SK-N-SH (cell line): ENCODE measurements at regions not wholly inside any gene's neighbourhood (a gene's known extent, or its start where the extent isn't known, plus 50 kb on each side); places are given as distances from the start of the nearest gene placed in this dataset.

Experiments
- CHD2 ChIP-seq: fragments of 150-350 bp; IDR thresholded peaks from 2 replicates; pipeline ENCODE4 v1.6.1; 2018; ENCODE audit warnings: low read length; ENCODE audit not compliant: partially characterized antibody
- EP300 ChIP-seq, 2 experiments: IDR thresholded peaks; 2 replicates each; pipeline versions ENCODE4 v1.4.0 to v1.6.1; 2012; ENCODE audit warnings: borderline replicate concordance in 1 of 2, low read depth in 1 of 2, low read length in 1 of 2
- EZH2phosphoT487 ChIP-seq: fragments of 200-600 bp; sonication (generic); IDR thresholded peaks from 2 replicates; pipeline ENCODE4 v1.6.1; 2017; ENCODE audit warnings: low read depth, mixed run types, mild to moderate bottlenecking, antibody characterized with exemption, moderate library complexity, borderline replicate concordance
- FOSL2 ChIP-seq: IDR thresholded peaks from 2 replicates; pipeline ENCODE4 v1.4.0; 2012; ENCODE audit warnings: low read depth, mild to moderate bottlenecking, moderate library complexity, borderline replicate concordance
- FOXJ3 ChIP-seq: sonication (generic); formaldehyde crosslinking; IDR thresholded peaks from 2 replicates; pipeline ENCODE4 v1.5.1; 2020; ENCODE audit warnings: mild to moderate bottlenecking, missing genetic modification reagents
- GABPA ChIP-seq: IDR thresholded peaks from 2 replicates; pipeline ENCODE4 v1.4.0; 2012; ENCODE audit warnings: low read depth, mild to moderate bottlenecking
- GATA2 ChIP-seq: sonication (generic); formaldehyde crosslinking; IDR thresholded peaks from 2 replicates; pipeline ENCODE4 v1.5.0; 2020; ENCODE audit warnings: mild to moderate bottlenecking, missing genetic modification reagents
- JUND ChIP-seq: IDR thresholded peaks from 2 replicates; pipeline ENCODE4 v1.4.0; 2012
- MAX ChIP-seq: IDR thresholded peaks from 2 replicates; pipeline ENCODE4 v1.4.0; 2012; ENCODE audit warnings: low read depth
- MEF2A ChIP-seq: IDR thresholded peaks from 2 replicates; pipeline ENCODE4 v1.4.0; 2012; ENCODE audit warnings: low read depth, borderline replicate concordance
- NRF1 ChIP-seq: IDR thresholded peaks from 2 replicates; pipeline ENCODE4 v1.6.1; 2012; ENCODE audit warnings: low read depth, mild to moderate bottlenecking, low read length
- RAD21 ChIP-seq: IDR thresholded peaks from 2 replicates; pipeline ENCODE4 v1.6.1; 2012; ENCODE audit warnings: mild to moderate bottlenecking, low read length
- RCOR1 ChIP-seq: fragments of 150-350 bp; IDR thresholded peaks from 2 replicates; pipeline ENCODE4 v1.6.1; 2017; ENCODE audit warnings: antibody characterized with exemption, low read length
- RFX5 ChIP-seq: IDR thresholded peaks from 2 replicates; pipeline ENCODE4 v1.6.1; 2012; ENCODE audit warnings: mild to moderate bottlenecking, improper control_type of control experiment, low read length
- SIN3A ChIP-seq: IDR thresholded peaks from 2 replicates; pipeline ENCODE4 v1.6.1; 2012; ENCODE audit warnings: low read depth, mild to moderate bottlenecking, low read length, moderate library complexity, borderline replicate concordance
- SMC3 ChIP-seq: IDR thresholded peaks from 2 replicates; pipeline ENCODE4 v1.6.1; 2012; ENCODE audit warnings: low read depth, low read length, improper control_type of control experiment
- TAF1 ChIP-seq: IDR thresholded peaks from 2 replicates; pipeline ENCODE4 v1.6.1; 2012; ENCODE audit warnings: low read depth, mild to moderate bottlenecking, low read length, moderate library complexity, borderline replicate concordance
- TCF12 ChIP-seq: IDR thresholded peaks from 2 replicates; pipeline ENCODE4 v1.4.0; 2012
- TEAD4 ChIP-seq: IDR thresholded peaks from 2 replicates; pipeline ENCODE4 v1.4.0; 2012; ENCODE audit warnings: mild to moderate bottlenecking, borderline replicate concordance; ENCODE audit not compliant: insufficient read depth
- USF1 ChIP-seq: IDR thresholded peaks from 2 replicates; pipeline ENCODE4 v1.4.0; 2012; ENCODE audit warnings: low read depth, borderline replicate concordance
- USF2 ChIP-seq: fragments of 150-350 bp; IDR thresholded peaks from 2 replicates; pipeline ENCODE4 v1.6.1; 2017; ENCODE audit warnings: antibody characterized with exemption, low read length, low read depth, borderline replicate concordance
- YY1 ChIP-seq: IDR thresholded peaks from 2 replicates; pipeline ENCODE4 v1.4.0; 2012; ENCODE audit warnings: low read depth, mild to moderate bottlenecking
- TF ChIP-seq, protein P1 (sequence below): fragments of 150-350 bp; IDR thresholded peaks from 2 replicates; pipeline ENCODE4 v1.6.1; 2016; ENCODE audit warnings: mild to moderate bottlenecking, low read depth, low read length
- TF ChIP-seq, protein P2 (sequence below): IDR thresholded peaks from 2 replicates; pipeline ENCODE4 v1.6.1; 2012; ENCODE audit warnings: mild to moderate bottlenecking, low read depth, low read length, moderate library complexity

- TF ChIP-seq USF1: no peak
- TF ChIP-seq MAX: 0 out of 2 replicates have a peak, but pooled peaks have one; percentile 10
- no peak for TF ChIP-seq GABPA
- TF ChIP-seq MEF2A: no peak
- no peak; a peak in 1 of 4 replicates for TF ChIP-seq EP300 (IDR thresholded peaks at IDR 0.05; ENCODE audit: borderline replicate concordance in 1 of 2, low read depth in 1 of 2, low read length in 1 of 2)
- no peak for TF ChIP-seq TAF1
- TF ChIP-seq RAD21: no peak
- TF ChIP-seq TCF12: peak; percentile 40
- TF ChIP-seq NRF1: no peak
- TF ChIP-seq FOSL2: peak; percentile 63; the same call in 1 of the 2 replicates
- TF ChIP-seq, protein P1, sequence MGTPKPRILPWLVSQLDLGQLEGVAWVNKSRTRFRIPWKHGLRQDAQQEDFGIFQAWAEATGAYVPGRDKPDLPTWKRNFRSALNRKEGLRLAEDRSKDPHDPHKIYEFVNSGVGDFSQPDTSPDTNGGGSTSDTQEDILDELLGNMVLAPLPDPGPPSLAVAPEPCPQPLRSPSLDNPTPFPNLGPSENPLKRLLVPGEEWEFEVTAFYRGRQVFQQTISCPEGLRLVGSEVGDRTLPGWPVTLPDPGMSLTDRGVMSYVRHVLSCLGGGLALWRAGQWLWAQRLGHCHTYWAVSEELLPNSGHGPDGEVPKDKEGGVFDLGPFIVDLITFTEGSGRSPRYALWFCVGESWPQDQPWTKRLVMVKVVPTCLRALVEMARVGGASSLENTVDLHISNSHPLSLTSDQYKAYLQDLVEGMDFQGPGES: no peak
- TF ChIP-seq, protein P2, sequence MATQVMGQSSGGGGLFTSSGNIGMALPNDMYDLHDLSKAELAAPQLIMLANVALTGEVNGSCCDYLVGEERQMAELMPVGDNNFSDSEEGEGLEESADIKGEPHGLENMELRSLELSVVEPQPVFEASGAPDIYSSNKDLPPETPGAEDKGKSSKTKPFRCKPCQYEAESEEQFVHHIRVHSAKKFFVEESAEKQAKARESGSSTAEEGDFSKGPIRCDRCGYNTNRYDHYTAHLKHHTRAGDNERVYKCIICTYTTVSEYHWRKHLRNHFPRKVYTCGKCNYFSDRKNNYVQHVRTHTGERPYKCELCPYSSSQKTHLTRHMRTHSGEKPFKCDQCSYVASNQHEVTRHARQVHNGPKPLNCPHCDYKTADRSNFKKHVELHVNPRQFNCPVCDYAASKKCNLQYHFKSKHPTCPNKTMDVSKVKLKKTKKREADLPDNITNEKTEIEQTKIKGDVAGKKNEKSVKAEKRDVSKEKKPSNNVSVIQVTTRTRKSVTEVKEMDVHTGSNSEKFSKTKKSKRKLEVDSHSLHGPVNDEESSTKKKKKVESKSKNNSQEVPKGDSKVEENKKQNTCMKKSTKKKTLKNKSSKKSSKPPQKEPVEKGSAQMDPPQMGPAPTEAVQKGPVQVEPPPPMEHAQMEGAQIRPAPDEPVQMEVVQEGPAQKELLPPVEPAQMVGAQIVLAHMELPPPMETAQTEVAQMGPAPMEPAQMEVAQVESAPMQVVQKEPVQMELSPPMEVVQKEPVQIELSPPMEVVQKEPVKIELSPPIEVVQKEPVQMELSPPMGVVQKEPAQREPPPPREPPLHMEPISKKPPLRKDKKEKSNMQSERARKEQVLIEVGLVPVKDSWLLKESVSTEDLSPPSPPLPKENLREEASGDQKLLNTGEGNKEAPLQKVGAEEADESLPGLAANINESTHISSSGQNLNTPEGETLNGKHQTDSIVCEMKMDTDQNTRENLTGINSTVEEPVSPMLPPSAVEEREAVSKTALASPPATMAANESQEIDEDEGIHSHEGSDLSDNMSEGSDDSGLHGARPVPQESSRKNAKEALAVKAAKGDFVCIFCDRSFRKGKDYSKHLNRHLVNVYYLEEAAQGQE: no peak
- TF ChIP-seq USF2: no peak
- no peak for TF ChIP-seq CHD2
- TF ChIP-seq EZH2phosphoT487: no peak
- no peak for TF ChIP-seq FOXJ3 (CRISPR knock-in tag)
- no peak for TF ChIP-seq YY1
- no peak for TF ChIP-seq RCOR1
- no peak for TF ChIP-seq GATA2 (CRISPR knock-in tag)
- no peak for TF ChIP-seq SIN3A
- TF ChIP-seq JUND: peak; percentile 26; the same call in 1 of the 2 replicates
- no peak for TF ChIP-seq SMC3
- TF ChIP-seq RFX5: no peak
- TF ChIP-seq TEAD4: no peak
Measured at GRCh38 chr5:34587355-34588241, 68.5 kb upstream of the RAI14 start (continued).
